ENCODE measurements at regions not wholly inside any gene's neighbourhood (a gene's known extent, or its start where the extent isn't known, plus 50 kb on each side); places are given as distances from the start of the nearest gene placed in this dataset.

- TF ChIP-seq SUZ12 (IDR thresholded peaks at IDR 0.05; ENCODE audit: extremely low read depth, insufficient read depth, insufficient read length) (no peak), ZNF274 (IDR thresholded peaks at IDR 0.05; ENCODE audit: low read depth, low read length) (no peak), YY1 (IDR thresholded peaks at IDR 0.05; ENCODE audit: insufficient read depth, insufficient read length) (no peak)
Measured at GRCh38 chr1:30148676-30149075, 574.7 kb downstream of the MATN1 start.

Data from NT2/D1 (cell line).